ENCODE measurements at regions not wholly inside any gene's neighbourhood (a gene's known extent, or its start where the extent isn't known, plus 50 kb on each side); places are given as distances from the start of the nearest gene placed in this dataset.

- TF ChIP-seq CTCF (IDR thresholded peaks at IDR 0.05) (no peak), EP300 (IDR thresholded peaks at IDR 0.05) (no peak), KDM5A (IDR thresholded peaks at IDR 0.05) (no peak), POLR2A (IDR thresholded peaks at IDR 0.05; ENCODE audit: low read length) (no peak), MAX (IDR thresholded peaks at IDR 0.05) (no peak), CEBPB (IDR thresholded peaks at IDR 0.05) (no peak), REST (IDR thresholded peaks at IDR 0.05) (no peak), BCL3 (IDR thresholded peaks at IDR 0.05) (no peak), ATOH8 (CRISPR knock-in tag; IDR thresholded peaks at IDR 0.05; ENCODE audit: low read depth) (no peak), TP53 (CRISPR knock-in tag; IDR thresholded peaks at IDR 0.05) (no peak)
These were observed 713.6 kb downstream of the TDRD15 start for GRCh38 chr2:21837168-21837960.
